AG09309 (cell line): ENCODE measurements at regions not wholly inside any gene's neighbourhood (a gene's known extent, or its start where the extent isn't known, plus 50 kb on each side); places are given as distances from the start of the nearest gene placed in this dataset.
"Not testable (repeated sequence)": the region's sequence is repeated elsewhere in the genome, so short reads cannot be mapped to it uniquely, and the experiment has no call there.

ENCODE experiments used
- DNase-seq: peaks from one replicate; pipeline ENCODE4 v3.0.0-alpha.2; 2010; ENCODE audit warnings: low read depth
- H3K4me3 ChIP-seq: 2 replicates; pipeline ENCODE4 v1.5.1; 2011; ENCODE audit warnings: mild to moderate bottlenecking, low read depth, low read length, moderate library complexity; ENCODE audit not compliant: control insufficient read depth
- TF ChIP-seq, protein P1 (sequence below): IDR thresholded peaks from 2 replicates; pipeline ENCODE4 v1.5.1; 2011; ENCODE audit warnings: mild to moderate bottlenecking, low read depth, low read length, inconsistent platforms; ENCODE audit not compliant: insufficient read depth, control insufficient read depth; ENCODE audit errors: missing control alignments

GRCh38 chr5:18789218-18789998 lies 1155.1 kb downstream of the TAF11L14 start:
- no peak for DNase-seq
- TF ChIP-seq, protein P1, sequence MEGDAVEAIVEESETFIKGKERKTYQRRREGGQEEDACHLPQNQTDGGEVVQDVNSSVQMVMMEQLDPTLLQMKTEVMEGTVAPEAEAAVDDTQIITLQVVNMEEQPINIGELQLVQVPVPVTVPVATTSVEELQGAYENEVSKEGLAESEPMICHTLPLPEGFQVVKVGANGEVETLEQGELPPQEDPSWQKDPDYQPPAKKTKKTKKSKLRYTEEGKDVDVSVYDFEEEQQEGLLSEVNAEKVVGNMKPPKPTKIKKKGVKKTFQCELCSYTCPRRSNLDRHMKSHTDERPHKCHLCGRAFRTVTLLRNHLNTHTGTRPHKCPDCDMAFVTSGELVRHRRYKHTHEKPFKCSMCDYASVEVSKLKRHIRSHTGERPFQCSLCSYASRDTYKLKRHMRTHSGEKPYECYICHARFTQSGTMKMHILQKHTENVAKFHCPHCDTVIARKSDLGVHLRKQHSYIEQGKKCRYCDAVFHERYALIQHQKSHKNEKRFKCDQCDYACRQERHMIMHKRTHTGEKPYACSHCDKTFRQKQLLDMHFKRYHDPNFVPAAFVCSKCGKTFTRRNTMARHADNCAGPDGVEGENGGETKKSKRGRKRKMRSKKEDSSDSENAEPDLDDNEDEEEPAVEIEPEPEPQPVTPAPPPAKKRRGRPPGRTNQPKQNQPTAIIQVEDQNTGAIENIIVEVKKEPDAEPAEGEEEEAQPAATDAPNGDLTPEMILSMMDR, result no peak
- H3K4me3 ChIP-seq, result no peak overlapping the region

DNA sequence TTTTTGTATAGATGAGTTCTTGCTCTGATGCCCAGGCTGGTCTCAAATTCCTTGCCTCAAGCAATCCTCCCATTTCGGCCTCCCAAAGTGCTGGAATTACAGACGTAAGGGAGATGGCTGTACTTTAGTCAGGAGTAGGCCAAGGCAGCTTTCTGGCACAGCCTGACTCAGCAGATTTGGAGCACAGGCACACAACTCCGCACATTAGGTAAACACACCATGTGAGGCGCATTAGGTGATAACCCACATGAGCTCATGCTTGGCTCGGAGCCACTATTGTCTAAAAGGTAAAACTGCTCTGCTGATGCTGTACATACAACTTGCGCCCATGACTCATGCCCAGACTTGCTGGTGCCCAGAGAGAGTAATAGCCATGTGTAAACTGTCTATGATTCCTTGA lies 1157.9 kb downstream of the TAF11L14 start:
- H3K4me3 ChIP-seq, result no peak overlapping the region
- no peak for DNase-seq
- TF ChIP-seq, protein P1, result no peak

GRCh38 chr5:18797222-18797621 lies 1163.0 kb downstream of the TAF11L14 start:
- TF ChIP-seq, protein P1, result no peak
- H3K4me3 ChIP-seq, result no peak overlapping the region
- no peak for DNase-seq

- TF ChIP-seq, protein P1, result no peak
- DNase-seq, result no peak
- H3K4me3 ChIP-seq, result no peak overlapping the region
Measured at GRCh38 chr5:18798058-18798457, 1163.8 kb downstream of the TAF11L14 start.

- no peak overlapping the region for H3K4me3 ChIP-seq
- DNase-seq, result no peak
- TF ChIP-seq, protein P1, result no peak
Measured at GRCh38 chr5:18799482-18800128, 1165.3 kb downstream of the TAF11L14 start.

DNA sequence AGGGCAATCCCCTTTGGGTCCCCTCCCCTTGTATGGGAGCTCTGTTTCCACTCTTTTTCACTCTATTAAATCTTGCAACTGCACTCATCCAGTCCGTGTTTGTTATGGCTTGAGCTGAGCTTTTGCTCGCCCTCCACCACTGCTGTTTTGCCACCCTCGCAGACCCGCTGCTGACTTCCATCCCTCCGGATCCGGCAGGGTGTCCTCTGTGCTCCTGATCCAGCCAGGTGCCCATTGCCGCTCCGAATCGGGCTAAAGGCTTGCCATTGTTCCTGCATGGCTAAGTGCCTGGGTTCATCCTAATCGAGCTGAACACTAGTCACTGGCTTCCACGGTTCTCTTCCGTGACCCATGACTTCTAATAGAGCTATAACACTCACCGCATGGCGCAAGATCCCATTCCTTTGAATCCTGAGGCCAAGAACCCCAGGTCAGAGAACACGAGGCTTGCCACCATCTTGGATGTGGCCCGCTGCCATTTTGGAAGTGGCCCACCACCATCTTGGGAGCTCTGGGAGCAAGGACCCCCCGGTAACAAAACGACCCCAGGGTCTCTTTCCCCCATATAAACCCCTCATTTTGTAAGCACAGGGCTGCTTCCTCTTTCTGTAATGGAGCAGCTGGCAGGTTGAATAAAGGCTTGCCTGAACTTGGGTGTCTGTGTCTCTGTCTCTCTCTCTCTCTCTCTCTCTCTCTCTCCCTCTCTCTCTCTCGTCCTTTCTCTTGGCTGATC lies 1166.2 kb downstream of the TAF11L14 start:
- H3K4me3 ChIP-seq, result no peak overlapping the region
- DNase-seq, result no peak
- TF ChIP-seq, protein P1, result no peak

GRCh38 chr5:18801413-18801812 lies 1167.2 kb downstream of the TAF11L14 start:
- not testable (repeated sequence) for H3K4me3 ChIP-seq, DNase-seq
